ENCODE measurements at regions not wholly inside any gene's neighbourhood (a gene's known extent, or its start where the extent isn't known, plus 50 kb on each side); places are given as distances from the start of the nearest gene placed in this dataset.
"Not testable (repeated sequence)": the region's sequence is repeated elsewhere in the genome, so short reads cannot be mapped to it uniquely, and the experiment has no call there.

DNA sequence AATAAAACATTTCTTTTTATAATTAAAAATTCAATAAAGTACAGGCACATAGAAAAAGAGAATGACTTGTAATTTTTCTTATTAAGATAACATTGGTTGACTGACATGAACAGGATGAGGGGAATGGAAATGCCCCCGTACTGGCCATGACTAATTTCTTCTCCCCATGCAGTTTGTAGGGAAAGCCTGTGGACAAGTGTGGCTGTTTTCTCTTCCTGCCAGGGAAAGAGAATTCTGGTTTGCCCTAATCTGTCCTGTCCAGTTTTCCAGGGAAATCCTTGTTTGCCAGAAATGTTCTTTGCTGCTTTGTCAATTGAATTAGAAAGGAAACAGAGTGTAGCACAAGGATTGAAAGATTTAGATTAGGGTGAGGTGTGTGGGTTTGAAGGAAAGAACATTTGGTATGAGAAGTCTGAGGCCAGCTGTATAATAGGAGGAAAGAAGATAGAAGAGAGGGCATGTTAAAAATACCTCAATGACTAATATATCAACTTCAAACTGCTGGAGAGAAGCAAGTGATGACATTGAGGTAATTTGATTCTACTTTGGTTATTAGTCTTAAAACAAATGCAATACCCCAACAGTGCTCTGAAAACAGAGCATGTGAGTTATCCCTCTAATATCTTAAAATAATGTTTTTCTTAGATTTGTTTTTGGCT, 593.9 kb upstream of the ZNF804A start:
- no peak for DNase-seq (ENCODE audit: low spot score)

DNA sequence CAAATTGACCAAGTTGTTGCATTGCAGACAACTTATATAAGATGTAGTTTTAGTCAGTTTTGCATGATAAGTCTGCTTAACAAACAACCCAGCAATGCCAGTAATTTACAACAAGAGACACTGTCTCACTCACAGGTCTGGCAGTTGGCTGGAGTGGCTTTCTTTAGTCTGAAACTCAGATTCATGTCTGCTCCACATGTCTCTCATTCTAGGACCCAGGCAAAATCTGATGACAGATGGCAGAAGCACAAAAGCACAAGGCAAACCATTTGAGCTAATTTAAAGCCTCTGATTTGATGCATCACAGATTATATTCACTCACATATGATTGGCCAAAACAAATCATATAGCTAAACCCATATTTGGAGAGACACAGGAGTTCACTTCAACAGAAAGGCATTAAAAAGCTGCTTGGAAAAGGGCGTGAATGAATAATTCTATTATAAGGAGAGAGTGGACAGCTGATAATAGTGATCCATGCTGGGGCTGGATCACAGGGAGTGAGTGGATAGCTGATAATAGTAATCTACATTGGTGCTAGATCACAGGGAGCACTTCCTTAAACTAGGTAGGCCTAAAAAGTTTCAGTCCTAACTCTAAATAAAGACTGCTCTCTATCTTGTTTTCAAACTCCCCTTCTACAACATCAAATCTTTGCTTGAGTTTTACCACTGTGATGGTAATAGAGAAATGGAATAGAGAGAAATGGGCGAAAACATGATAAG, 593.2 kb upstream of the ZNF804A start:
- no peak for DNase-seq (ENCODE audit: low spot score)

DNA sequence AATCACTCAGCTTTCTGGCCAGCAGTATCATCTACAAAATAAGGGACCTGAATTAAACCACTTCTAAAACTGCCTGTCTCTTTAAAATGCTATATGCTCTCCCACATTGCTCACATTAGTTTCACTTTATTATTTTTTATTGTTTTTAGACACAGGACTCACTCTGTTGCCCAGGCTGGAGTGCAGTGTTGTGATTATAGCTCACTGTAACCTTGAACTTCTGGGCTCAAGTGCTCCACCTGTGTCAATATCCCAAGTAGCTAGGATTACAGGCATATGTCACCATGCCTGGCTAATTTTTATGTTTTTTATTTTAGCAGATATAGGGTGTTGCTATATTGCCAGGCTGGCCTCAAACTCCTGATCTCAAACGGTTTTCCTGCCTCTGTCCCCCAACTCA, 591.3 kb upstream of the ZNF804A start:
- no peak for DNase-seq (ENCODE audit: low spot score)

DNA sequence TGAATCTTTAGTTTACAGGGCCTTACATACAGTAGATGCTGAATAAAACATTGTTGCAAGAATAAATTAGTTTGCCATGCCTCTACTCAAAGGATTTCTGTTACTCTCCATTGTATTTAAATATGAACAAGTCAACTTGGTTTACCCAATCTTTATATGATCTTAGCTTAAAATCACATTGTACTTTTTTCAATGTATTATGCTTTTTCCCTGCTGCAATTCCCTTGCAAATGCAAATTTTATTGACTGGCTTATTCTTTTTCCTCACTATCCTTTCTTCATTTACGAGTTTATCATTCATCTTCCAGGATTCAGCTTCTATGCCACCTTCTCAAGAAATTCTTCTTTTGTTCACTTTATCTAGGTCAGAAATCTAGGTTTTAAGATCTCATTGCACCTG, 571.4 kb upstream of the ZNF804A start:
- no peak for DNase-seq (ENCODE audit: low spot score)

DNA sequence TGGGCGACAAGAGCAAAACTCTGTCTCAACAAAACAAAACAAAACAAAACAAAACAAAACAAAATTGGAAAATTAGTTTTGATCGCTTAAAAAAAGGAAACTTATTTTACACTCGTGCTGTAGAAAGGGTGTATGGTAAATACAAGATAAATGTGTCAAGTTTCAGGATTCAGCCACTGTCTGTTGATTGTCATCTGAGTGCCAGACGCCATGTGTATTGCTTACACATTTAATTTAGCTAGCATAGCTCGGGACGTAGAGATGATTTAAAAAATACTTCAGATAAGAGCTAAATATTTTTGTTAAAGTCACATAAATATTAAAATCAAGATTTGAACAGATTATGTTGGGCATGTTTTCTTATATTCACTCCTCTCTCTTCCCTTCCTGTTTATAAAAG, 568.1 kb upstream of the ZNF804A start:
- DNase-seq (ENCODE audit: low spot score) = no peak

DNA sequence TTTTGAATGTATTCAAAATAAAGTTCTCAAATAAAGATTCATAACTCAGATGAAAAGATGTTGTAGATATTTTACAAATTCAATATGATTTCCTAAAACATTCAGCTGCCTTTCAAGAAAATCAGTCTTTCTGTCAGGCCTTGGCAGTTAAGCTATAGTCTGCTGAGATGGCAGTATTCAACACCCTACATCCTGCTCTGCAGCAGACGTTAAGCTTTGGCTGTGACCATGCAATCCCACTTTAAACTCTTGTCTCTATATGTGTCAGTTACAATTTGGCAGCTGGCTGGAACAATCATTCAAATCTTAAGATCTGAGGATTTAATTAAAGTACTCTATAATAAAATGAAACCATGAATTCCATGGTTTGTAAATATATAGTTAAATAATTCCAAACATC, 567.3 kb upstream of the ZNF804A start:
- no peak for DNase-seq (ENCODE audit: low spot score)

DNA sequence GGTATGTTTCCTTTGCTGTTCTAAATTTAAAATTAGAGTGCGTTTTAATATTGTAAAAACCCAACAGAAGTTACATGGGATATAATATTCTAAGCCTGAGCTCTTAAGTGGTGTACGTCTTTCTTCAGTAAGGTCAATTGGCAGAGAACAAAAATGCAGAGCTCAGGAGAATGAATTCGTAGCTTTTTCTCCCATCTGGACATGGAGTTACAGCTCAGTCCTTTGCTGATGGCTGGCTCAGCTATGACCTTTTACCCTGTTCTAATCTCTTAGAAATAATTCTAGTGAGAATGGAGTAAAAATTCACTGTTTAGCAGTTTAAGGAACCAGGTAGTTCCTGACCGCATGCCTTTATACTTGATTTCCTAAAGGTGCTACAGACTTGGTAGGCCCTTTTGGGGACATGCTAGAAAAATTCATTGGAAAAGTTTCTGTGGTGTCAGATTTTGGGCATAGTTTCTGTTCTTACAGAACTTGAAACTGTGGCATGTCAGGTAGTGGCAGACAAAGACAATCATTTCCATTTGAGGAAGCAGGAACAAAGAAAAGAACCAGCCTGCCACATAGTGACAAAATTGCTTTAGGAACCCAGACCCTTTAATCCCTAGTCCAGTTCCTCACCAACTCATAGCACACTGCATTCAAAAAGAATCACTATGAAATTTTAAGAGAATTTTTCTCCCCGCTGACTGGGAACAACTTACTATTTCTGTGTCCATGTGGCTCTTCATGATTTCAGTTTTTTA, 566.8 kb upstream of the ZNF804A start:
- DNase-seq (ENCODE audit: low spot score) = no peak

DNA sequence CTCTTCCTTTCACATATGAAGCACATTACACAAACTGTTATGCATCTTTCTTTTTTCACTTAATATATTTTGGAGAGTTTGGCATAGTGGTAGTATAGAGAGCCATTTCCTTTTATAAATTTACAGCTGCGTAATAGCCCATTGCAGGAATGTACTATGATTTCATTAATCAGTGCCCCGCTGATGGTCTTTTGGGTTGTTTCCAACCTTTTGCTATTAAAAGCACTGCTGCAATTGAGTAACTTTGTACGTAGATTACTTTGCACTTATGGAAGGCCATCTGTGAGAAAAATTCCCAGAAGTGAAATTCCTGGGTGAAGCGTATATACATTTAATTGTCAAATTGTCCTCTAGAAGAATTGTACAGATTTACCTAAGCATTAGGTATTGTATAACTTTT, 565.3 kb upstream of the ZNF804A start:
- no peak for DNase-seq (ENCODE audit: low spot score)

DNA sequence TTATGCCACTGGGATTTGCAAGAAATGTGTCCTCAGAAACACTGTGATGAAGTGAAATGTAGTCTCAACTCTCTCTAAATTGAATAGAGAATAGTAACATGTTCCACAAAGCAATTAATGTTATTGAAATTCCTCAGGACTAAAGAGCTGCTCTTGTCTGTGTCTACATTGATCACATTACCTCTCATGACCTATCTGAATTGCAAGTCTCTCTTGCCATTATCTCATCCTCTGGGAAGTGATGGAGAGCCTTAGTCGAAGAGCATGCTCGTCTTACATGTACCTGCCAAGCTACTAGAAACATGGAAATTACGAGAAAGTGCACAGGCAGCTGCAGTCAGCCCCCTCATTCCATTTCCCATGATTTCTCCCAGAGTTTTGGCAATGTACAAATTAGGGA, 561.1 kb upstream of the ZNF804A start:
- DNase-seq (ENCODE audit: low spot score) = no peak

DNA sequence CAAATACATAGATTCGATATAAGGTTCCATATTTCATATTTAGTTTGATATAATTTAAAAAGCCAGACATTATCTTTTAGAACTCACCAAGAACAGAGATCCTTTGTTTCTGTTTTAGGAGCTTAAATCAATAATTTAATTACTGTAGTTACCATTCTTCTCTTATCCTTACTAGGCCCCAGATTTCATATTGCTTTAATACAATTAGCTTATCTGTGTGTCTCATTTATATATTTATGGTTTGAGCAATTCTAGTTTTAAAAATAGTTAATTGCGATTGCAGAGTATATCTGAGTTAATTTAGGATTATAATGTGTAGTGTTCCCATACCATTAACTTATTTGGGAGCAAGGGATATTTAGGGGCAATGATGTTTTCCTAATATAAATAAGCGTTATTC, 558.8 kb upstream of the ZNF804A start:
- no peak for DNase-seq (ENCODE audit: low spot score)

DNA sequence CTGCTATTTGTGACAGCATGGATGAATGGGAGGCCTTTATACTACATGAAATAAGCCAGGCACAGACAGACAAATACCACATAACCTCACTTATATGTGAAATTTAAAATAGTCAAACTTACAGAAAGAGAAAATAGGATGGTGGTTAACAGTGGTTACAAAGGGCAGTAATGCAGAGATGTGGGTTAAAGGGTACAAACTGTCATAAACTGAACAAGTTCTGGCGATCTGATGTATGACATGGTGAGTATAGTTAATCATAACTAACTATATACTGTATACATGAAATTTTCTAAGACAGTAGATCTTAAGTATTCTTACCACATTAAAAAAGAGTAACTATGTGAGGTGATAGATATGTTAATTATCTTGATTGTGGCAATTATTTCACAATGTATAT, 558.1 kb upstream of the ZNF804A start:
- DNase-seq (ENCODE audit: low spot score) = no peak

DNA sequence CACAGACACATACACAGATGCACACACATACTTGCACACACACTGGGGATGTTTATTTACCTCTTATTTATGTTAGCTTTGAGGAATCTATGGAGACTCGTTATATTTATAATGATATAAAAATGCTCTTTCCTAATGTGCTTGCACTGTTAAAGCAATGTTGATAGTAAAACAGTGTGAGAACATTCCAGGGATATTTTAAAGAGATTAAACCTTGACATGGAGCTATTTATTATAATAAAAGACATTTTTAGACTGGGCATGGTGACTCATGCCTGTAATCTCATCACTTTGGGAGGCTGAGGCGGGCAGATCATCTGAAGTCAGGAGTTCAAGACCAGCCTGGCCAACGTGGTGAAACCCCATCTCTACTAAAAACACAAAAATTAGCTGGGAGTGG, 557.3 kb upstream of the ZNF804A start:
- DNase-seq (ENCODE audit: low spot score) = no peak

DNA sequence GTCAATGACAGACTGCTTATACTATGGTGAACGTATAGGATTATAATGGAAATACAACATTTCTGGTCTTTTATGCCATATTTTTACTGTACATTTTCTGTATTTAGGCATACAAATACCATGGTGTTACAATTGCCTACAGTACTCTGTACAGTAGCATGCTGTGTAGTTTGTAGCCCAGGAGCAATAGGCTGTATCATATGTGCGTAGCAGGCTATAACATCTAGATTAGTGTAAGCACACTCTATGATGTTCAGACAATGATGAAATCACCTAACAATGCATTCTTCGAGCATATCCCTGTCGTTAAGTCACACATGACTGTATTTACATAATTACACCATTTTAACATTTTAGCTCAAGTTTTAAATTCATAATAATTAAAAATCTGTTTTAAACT, 556.6 kb upstream of the ZNF804A start:
- no peak for DNase-seq (ENCODE audit: low spot score)

DNA sequence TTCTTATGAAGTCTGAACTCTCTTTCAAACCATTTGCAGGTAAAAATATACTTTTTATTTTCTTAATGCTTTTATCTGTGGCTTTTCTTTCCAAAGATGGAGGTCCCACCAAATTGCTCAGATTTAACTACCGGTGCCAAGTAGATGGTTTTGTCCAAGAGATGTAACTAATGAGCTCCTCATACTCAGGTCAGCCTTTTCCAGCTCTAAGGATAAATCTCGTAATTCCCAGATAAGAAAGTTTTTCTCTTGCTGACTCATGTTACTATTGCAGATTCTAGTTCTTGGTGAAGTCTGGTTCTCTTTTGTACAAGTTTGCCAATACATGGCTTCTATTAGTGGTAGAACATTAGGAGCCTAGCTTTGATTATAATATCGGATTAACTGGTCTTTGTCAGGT, 550.8 kb upstream of the ZNF804A start:
- DNase-seq (ENCODE audit: low spot score) = no peak

DNA sequence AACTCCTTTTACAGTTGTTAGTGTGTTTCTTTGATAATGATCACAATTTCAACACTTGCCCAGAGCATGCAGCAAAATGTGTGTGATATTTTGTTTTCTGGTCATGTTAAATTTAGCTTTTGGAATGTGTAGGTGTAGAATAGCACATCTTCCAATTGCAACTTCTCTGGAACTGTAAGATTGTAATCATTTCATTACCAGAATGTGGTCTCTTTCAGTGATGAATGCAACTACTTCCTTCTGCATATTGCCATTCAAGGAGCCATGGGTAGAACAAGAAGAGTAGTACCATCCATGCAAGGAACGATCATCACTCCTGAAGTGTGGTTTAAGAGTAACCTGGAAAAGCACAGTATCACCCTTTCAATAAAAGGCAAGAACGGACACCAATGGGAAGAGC, 548.8 kb upstream of the ZNF804A start:
- DNase-seq (ENCODE audit: low spot score) = no peak

DNA sequence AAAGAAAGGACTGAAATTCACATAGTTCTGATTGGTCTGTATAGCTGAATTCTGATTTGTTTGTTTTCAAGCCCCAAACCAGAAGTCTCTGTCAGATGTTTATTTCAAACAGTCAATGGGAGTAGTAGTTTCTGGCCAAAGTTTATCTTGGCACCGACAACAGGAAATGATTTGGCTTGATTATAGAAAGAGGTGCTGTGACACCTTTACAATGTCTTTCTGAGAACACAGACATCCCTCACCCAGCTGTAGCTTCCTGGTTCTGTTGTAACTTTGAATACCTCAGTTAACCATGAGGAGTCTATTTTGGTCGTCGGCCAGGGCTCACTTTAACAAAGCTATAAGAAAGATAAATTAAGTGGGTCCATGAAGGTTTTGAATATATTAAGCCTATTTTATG, 545.0 kb upstream of the ZNF804A start:
- DNase-seq (ENCODE audit: low spot score) = peak; percentile 22

DNA sequence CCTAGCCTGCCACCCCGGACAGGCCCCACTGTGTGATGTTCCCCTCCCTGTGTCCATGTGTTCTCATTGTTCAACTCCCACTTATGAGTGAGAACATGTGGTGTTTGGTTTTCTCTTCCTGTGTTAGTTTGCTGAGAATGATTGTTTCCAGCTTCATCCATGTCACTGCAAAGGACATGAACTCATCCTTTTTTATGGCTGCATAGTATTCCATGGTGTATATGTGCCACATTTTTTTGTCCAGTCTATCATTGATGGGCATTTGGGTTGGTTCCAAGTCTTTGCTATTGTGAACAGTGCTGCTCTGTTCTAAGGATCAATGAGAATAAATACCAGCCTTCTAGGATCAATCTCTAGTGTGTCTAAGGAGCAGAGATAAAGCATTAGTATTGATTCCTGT, 543.9 kb upstream of the ZNF804A start:
- DNase-seq (ENCODE audit: low spot score) = not testable (repeated sequence)

DNA sequence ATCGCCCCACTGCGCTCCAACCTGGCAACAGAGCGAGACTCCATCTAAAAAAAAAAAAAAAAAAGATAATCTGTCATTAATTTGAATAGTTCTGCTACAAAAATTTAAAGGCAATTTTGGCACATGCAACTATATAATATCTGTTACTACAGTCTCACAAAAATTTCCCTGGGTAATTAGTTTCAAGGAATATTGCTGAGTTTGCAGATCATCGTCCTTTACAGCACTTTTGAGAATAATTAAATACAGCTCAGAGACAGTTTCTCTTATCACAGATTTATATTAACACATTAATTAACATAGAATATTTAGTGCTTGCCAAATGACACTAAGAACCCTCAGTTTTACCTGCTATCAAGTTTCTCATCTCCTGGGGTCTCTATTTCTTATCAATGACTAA, 540.4 kb upstream of the ZNF804A start:
- no peak for DNase-seq (ENCODE audit: low spot score)

DNA sequence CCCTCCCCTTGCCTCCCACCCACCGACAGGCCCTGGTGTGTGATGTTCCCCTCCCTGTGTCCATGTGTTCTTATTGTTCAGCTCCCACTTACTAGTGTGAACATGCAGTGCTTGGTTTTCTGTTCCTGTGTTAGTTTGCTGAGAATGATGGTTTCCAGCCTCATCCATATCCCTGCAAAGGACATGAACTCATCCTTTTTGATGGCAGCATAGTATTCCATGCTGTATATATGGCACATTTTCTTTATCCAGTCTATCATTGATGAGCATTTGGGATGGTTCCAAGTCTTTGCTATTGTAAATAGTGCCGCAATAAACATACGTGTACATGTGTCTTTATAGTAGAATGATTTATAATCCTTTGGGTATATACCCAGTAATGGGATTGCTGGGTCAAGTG, 538.1 kb upstream of the ZNF804A start:
- DNase-seq (ENCODE audit: low spot score) = not testable (repeated sequence)

DNA sequence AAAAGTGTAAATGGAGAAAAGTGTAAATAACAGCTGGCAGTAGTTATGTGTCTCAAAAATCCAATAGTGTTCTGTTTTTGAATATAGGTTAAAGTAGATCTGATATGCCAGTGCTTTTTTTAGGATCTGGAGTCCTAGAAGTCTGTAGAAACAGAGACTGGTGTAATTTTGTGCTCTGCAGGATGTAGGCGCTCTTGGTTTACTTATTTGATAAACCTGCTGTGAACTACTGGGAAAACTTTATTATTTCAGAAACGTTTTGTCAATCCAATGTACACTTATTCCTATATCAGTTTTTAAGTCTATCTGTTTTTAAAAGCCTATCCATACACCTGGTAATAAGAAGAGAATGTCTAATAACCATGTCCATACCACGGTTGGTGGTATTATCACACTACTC, 530.8 kb upstream of the ZNF804A start:
- no peak for DNase-seq (ENCODE audit: low spot score)

DNA sequence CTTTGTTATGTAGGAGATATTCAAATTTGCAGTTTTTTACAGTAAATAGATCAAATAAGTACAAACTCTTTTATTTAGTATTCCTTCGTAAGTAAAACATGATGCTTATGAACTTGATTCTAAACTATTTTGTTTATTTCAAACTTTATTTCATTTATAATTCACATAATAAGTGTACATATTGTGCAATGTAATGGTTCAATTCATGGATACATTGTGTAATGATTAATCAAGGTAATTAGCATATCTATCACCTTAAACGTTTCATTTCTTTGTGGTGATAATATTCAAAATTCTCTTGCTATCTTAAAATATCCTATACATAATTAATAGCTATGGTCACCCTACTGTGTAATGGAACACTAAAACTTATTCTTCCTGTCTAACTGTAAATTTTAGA, 525.9 kb upstream of the ZNF804A start:
- no peak for DNase-seq (ENCODE audit: low spot score)

DNA sequence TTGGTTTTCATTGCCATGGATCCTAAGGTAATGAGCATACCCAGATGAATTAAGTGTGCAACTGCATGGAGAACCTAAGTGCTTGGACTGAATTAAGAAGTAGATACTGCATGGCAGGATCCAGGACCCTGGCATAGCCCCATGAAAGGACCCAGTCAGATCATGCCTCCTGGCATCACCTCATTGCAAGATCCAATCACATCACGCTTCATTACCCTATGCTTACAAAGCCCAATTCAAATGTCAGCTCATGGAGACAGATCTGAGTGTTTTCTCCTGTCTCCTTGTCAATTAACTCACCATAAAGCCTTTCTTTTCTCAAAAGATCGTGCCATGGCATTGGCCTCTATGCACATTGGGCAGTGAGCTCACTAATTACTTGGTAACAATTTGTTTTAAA, 519.8 kb upstream of the ZNF804A start:
- DNase-seq (ENCODE audit: low spot score) = no peak

DNA sequence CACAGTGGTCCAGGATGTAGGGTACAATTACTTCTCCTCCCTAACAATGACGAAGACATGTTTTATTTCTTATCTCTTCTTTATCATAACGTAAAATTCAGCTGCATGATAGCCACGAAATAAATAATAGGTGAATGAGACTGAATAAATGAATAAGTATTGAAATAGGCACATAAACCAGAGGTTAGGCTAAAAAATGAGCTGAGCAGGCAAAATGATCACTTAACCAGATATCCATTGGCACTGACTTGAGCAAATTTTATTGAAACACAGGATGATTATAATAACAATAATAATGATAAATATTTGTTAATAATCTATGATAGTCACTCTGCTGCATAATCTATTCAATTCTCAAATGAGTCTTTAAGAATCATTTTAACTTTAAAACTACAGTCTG, 506.9 kb upstream of the ZNF804A start:
- no peak for DNase-seq (ENCODE audit: low spot score)

Measured in kidney tubule cell (primary cell).